ENCODE measurements at regions not wholly inside any gene's neighbourhood (a gene's known extent, or its start where the extent isn't known, plus 50 kb on each side); places are given as distances from the start of the nearest gene placed in this dataset.
"Not testable (repeated sequence)": the region's sequence is repeated elsewhere in the genome, so short reads cannot be mapped to it uniquely, and the experiment has no call there.

DNA sequence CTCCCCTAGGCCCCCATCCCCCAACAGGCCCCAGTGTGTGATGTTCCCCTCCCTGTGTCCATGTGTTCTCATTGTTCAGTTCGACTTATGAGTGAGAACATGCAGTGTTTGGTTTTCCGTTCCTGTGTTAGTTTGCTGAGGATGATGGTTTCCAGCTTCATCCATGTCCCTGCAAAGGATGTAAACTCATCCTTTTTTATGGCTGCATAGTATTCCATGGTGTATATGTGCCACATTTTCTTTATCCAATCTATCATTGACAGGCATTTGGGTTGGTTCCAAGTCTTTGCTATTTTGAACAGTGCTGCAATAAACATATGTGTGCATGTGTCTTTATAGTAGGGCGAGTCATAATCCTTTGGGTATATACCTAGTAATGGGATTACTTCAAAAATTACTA is 295.8 kb upstream of the NUDT12 start:
- in situ Hi-C loops (cut with HindIII; ENCODE audit: low pct_unique_long_range_greater_than_20kb, low sequenced_read_pairs) = not testable (repeated sequence)

DNA sequence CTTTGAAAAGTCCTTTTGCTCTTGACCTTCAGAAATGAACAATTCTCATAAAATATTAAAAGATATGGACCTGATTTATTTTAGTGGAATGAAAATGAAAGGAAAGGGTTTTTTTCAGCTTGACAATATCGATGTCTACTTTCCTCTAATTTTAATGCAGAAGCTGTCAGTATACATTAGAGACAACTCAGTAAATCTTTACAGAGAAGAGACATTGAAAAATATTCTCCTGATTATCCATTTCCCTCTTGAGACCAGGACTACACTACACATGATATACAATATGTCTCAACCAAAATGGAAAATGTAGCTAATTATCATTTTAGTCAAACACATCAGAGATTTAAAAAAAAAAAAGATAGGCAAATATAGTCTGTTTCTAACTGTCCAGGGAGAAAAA is 288.5 kb upstream of the NUDT12 start:
- no peak for DNase-seq (ENCODE audit: low read depth)
- in situ Hi-C loops (cut with HindIII; ENCODE audit: low pct_unique_long_range_greater_than_20kb, low sequenced_read_pairs) = no loop called here

More for the DNA sequence above, 295.8 kb upstream of the NUDT12 start:
- not testable (repeated sequence) for DNase-seq (ENCODE audit: low read depth)

- peak; percentile 46 for DNase-seq (ENCODE audit: low read depth)
- in situ Hi-C loops (cut with HindIII; ENCODE audit: low pct_unique_long_range_greater_than_20kb, low sequenced_read_pairs) = no loop called here
Measured at GRCh38 chr5:103849934-103850333, 287.3 kb upstream of the NUDT12 start.

DNA sequence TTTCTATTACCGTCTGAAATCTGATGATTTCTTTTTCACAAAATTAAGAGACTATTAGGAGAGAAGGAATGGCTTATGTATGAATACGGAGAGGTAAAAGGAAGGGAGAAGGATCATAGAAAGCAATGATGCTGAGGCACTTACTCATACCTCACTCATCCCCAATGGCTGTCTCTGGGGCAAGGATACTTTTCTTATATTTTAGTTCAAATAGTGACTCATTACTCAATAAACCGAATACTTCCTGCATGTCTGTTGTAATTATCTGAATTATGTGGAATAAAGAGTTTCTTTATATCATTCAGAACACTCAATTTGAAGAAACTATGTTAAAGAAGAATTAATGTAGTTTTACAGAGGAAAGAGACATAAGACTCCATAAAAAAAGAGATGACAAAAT is 284.5 kb upstream of the NUDT12 start:
- in situ Hi-C loops (cut with HindIII; ENCODE audit: low pct_unique_long_range_greater_than_20kb, low sequenced_read_pairs) = no loop called here

GRCh38 chr5:103842936-103843335 is 280.3 kb upstream of the NUDT12 start:
- no peak for DNase-seq (ENCODE audit: low read depth)
- in situ Hi-C loops (cut with HindIII; ENCODE audit: low pct_unique_long_range_greater_than_20kb, low sequenced_read_pairs) = no loop called here

More for the DNA sequence above, 284.5 kb upstream of the NUDT12 start:
- DNase-seq (ENCODE audit: low read depth) = no peak

DNA sequence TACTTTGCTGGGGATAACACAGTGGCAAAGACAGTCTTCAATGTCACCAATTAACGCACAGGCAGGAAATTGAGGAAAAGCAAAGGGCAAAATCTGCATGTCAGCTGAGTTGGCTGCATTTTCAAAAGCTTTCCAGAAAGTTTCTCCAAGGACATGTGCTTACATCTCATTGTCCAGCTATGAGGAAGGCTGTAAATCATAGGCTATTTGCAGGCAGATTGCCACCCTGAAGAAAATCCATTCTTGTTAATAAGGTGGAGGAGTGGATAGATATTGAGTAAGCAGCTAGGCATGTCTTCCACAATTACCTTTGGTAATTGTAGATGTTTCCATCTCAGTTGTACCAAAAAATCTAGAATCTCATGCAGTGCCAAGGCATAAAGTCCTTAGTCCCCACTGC is 278.0 kb upstream of the NUDT12 start:
- in situ Hi-C loops (cut with HindIII; ENCODE audit: low pct_unique_long_range_greater_than_20kb, low sequenced_read_pairs) = no loop called here

GRCh38 chr5:103834216-103834615 is 271.6 kb upstream of the NUDT12 start:
- no peak for DNase-seq (ENCODE audit: low read depth)
- in situ Hi-C loops (cut with HindIII; ENCODE audit: low pct_unique_long_range_greater_than_20kb, low sequenced_read_pairs) = no loop called here

More for the DNA sequence above, 278.0 kb upstream of the NUDT12 start:
- DNase-seq (ENCODE audit: low read depth) = no peak

DNA sequence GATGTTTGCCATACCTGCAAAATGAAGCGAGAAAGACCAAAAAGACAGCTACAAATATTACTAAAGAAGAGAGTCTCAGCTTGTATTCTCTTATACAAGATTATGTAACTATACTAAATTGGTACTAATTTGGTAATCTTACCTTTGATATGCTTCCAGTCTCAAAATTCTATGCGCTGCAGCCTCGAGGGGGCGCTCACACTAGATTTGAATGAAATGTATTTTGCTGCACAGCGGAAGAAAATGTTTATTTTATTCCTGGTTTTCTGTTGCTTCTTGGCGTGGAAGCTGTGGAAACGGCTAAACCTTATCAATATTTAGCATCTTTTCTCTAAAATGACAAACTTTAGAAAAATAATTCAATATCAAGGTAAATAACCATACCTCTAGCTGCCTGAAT is 267.0 kb upstream of the NUDT12 start:
- no peak for DNase-seq (ENCODE audit: low read depth)
- in situ Hi-C loops (cut with HindIII; ENCODE audit: low pct_unique_long_range_greater_than_20kb, low sequenced_read_pairs) = no loop called here

- DNase-seq (ENCODE audit: low read depth) = no peak
- in situ Hi-C loops (cut with HindIII; ENCODE audit: low pct_unique_long_range_greater_than_20kb, low sequenced_read_pairs) = no loop called here
Measured at GRCh38 chr5:103827976-103828375, 265.4 kb upstream of the NUDT12 start.

DNA sequence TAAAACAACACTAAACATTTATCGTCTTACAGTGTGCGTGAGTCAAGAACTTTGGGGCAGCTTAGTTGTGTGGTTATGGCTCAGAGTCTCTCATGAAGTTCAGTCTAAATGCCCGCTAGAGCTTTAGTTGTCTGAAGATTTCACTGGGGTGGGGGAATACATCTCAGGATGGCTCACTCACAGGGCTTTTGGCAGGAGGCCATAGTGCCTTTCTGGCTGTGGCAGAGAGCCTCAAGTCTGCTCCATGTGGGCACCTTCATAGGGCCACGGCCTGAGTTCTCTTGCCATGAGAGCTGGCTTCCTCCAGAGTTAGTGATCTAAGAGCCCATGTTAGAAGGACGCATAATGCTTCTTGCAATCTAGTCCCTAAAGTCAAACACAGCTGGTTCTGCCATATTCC is 258.8 kb upstream of the NUDT12 start:
- no peak for DNase-seq (ENCODE audit: low read depth)
- in situ Hi-C loops (cut with HindIII; ENCODE audit: low pct_unique_long_range_greater_than_20kb, low sequenced_read_pairs) = no loop called here

GRCh38 chr5:103808464-103809106 is 246.0 kb upstream of the NUDT12 start:
- peak; percentile 27 for DNase-seq (ENCODE audit: low read depth)
- in situ Hi-C loops (cut with HindIII; ENCODE audit: low pct_unique_long_range_greater_than_20kb, low sequenced_read_pairs) = no loop called here

GRCh38 chr5:103804711-103805110 is 242.1 kb upstream of the NUDT12 start:
- in situ Hi-C loops (cut with HindIII; ENCODE audit: low pct_unique_long_range_greater_than_20kb, low sequenced_read_pairs) = no loop called here
- DNase-seq (ENCODE audit: low read depth) = no peak

DNA sequence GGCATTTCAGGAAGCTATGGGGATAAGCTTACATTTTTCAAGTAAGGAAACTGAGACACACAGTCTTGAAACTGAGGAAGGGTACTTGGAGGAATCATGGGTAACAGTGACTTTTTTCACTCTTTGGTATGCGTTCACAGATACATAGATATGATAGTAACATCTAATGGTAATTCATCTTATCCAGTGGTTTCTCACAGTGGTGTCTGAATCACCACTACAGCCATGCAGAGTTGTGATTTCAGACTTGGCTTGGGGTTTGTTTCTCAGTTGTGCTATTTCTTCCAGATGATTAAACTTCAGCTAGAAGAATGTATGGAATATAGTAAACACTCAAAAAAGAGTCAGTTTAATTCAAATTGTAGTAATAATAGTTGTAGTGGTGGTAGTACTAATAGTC is 239.1 kb upstream of the NUDT12 start:
- in situ Hi-C loops (cut with HindIII; ENCODE audit: low pct_unique_long_range_greater_than_20kb, low sequenced_read_pairs) = no loop called here
- DNase-seq (ENCODE audit: low read depth) = no peak

GRCh38 chr5:103800741-103801495 is 238.3 kb upstream of the NUDT12 start:
- DNase-seq (ENCODE audit: low read depth) = no peak
- in situ Hi-C loops (cut with HindIII; ENCODE audit: low pct_unique_long_range_greater_than_20kb, low sequenced_read_pairs) = no loop called here

DNA sequence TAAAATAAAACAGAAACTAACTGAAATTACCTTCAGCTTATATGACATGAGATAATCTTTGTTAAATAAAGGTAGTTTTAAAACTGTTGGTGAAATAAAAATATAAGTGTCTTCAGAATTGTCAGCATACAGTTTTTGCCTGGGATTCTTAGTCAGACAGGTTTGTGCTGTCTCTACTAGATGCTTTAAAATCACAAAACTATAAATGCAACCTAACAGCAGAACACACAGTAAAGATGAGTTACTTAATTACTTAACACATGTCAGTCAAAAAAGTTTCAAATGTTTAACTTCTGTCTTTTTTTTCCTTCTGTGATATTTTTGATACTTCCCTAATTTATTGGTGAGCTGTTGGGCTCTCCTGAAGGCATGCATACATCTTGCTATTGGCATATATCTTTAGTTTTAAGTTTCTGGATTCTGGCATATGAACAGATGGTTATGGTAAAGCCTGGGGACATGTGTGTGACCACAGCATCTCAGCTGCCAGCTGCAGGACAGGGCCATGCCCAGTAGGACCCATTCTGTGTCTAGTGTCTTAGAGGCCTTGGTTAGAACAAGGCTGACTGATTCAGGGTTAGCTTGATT is 231.1 kb upstream of the NUDT12 start:
- no peak for DNase-seq (ENCODE audit: low read depth)
- in situ Hi-C loops (cut with HindIII; ENCODE audit: low pct_unique_long_range_greater_than_20kb, low sequenced_read_pairs) = no loop called here

DNA sequence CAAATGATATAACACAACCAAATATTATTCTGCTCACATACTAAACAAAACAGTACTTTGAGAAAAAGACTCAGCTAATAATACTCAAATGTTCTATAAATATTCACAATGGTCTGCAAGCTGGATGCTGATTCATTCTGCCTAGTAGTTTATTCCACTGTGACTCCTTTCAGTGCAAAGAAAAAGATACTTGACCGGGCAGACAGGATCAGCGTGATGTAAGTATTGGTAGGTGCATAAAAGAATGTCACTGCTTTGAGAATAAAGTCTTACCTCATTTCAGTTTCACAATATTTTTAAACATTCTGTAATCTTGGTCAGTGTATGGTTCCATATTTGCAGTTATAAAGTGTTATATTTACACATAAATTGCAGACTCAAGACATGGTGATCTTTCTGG is 223.0 kb upstream of the NUDT12 start:
- no peak for DNase-seq (ENCODE audit: low read depth)
- in situ Hi-C loops (cut with HindIII; ENCODE audit: low pct_unique_long_range_greater_than_20kb, low sequenced_read_pairs) = no loop called here

GRCh38 chr5:103783669-103784068 is 221.1 kb upstream of the NUDT12 start:
- no peak for DNase-seq (ENCODE audit: low read depth)
- in situ Hi-C loops (cut with HindIII; ENCODE audit: low pct_unique_long_range_greater_than_20kb, low sequenced_read_pairs) = no loop called here

DNA sequence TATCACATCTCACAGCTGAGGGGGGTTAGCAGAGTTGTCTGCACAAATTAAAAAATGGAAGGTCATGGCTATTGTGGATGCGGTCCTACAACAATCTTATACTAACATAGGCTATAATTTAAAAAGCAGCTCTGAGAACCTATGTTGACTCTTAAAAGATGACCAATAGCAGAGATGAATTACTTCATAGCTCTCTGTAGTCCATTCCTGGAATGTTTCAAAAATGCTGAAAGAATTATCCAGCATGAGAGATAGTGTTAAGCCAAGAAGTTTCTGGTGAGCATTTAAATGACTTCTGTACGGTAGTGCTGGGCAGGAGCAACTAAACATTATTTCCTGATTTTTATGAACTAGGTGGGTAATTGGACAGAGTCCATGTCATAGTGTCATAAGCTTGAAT is 218.2 kb upstream of the NUDT12 start:
- no peak for DNase-seq (ENCODE audit: low read depth)
- in situ Hi-C loops (cut with HindIII; ENCODE audit: low pct_unique_long_range_greater_than_20kb, low sequenced_read_pairs) = no loop called here

GRCh38 chr5:103774721-103775120 is 212.1 kb upstream of the NUDT12 start:
- DNase-seq (ENCODE audit: low read depth) = peak; percentile 5
- in situ Hi-C loops (cut with HindIII; ENCODE audit: low pct_unique_long_range_greater_than_20kb, low sequenced_read_pairs) = no loop called here

GRCh38 chr5:103772248-103772647 is 209.7 kb upstream of the NUDT12 start:
- no peak for DNase-seq (ENCODE audit: low read depth)
- in situ Hi-C loops (cut with HindIII; ENCODE audit: low pct_unique_long_range_greater_than_20kb, low sequenced_read_pairs) = no loop called here

All from Caki2 (cell line).